GM21786 (cell line): ENCODE measurements at regions not wholly inside any gene's neighbourhood (a gene's known extent, or its start where the extent isn't known, plus 50 kb on each side); places are given as distances from the start of the nearest gene placed in this dataset.

ENCODE experiments used
- ATAC-seq: cut with Tn5 transposase; IDR thresholded peaks from one replicate; pipeline ENCODE4 v1.9.1; 2021; ENCODE audit not compliant: unreplicated experiment

DNA sequence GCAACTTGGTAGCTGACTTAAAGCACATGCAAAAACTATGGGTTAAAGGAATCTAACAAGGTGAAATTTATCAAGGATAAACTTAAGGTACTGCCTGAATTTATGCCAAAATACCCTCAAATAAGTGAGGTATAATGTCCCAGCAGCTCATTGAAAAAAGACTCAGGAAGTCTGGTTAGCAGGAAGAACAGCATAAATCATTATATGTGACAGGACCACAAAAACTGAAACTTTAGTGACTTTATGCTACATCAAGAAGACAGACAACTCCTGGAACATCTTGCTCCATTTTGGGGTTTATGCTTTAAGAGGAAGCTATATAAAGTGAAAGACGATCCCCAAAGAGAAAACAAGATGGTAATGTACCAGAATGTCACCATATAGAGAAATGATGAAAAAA, 282.4 kb upstream of the ZNF462 start:
- ATAC-seq = no peak

DNA sequence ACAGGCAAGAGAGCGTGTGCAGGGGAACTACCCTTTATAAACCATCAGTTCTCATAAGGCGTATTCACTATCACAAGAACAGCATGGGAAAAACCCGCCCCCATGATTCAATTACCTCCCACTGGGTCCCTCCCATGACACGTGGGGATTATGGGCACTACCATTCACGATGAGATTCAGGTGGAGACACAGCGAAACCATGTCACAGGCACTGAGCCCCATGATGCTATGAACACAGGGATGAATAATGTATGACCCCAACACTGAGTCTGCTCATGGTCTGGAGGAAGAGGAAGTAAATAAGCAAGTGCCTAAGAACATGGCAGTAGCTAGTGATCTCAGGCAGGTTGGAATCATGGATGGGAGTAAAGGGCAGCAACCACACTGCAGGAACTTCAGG, 281.0 kb upstream of the ZNF462 start:
- ATAC-seq = no peak

DNA sequence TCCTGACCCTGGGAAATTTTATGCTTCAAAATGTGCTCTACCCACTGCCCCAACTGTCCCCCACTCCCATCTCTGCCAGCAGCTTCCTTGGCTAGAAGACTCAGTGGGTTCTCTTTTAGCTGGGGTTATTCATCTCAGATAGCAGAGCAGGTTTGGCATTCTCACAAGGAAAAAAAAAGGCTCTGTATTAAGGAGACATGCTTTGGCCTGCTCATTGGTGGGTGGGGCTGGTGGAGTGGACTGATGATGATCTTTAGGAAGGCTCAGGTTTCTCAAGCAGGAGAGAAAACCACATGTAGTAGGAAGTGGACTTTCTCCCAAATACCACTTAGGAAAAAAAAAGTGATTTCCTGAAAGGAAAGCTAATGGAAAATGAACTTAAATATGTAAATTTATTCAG, 279.2 kb upstream of the ZNF462 start:
- no peak for ATAC-seq

DNA sequence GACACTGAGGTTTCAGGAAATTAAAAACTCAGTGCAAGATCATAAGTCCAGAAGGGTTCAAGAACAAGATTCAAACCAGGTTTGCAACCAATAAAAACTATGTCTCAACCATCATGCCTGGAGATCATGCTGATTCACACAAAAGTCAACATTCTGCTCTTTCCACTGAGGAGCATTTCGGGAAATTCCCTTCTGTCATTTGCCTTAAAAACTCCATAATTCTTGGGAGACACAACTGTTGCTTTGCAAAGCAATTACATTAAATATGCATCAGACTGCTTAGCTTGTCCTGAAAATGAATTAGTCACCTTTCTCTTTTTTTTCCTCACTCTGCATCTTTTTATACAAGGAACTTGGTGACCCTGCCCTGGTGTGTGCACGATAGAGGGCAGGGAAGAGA, 275.9 kb upstream of the ZNF462 start:
- ATAC-seq = no peak

DNA sequence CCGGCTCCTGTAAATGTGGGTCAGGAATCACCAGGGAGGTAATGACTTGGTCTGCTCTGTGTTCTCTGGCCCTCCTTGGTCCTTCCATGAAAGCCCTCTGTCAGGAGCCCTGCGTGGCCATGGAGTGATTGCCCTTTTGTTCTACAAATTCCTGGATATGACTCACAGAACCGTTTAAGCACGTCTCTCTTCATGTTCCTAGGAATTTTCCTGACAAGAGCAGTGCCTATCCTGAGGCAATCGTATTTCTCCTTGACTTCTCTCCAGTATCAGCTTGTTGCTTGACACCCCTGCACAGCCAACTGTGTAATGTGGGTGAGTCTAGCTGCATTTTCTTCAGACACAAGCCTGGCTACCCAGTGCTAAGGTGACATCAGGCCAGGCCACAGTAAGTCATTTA, 274.3 kb upstream of the ZNF462 start:
- no peak for ATAC-seq

DNA sequence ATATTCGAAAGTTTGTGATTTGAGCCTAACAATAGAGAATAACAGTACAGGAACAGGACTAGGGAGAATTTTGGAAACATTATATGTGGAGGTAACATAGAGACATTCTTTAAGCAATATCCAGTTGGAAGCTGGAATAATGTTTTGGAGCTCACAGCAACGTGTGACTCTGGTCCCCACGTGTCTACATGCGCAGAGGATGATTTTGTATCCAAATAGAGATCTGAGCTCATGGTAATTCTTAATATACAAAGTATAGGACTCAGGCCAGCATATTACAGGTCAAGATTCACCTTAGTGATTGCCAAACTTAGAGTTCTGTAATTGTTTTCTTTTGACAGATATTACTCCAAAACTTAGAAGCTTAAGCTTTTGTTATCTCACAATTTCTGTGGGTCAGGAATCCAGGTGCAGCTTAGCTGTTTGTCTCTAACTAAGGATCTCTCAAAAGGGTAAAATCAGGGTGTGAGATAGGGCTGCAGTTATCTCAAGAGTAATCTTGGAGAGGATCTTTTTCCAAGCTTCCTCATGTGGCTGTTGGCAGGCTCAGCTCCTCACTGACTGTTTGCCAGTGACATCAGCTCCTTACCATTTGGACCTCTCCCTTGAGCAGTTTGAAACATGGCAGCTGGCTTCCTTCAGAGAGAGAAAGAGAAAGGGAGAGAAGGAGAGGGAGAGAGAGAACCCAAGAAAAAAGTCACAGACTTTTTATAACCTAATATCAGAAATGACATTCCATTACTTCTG, 272.0 kb upstream of the ZNF462 start:
- ATAC-seq = no peak

DNA sequence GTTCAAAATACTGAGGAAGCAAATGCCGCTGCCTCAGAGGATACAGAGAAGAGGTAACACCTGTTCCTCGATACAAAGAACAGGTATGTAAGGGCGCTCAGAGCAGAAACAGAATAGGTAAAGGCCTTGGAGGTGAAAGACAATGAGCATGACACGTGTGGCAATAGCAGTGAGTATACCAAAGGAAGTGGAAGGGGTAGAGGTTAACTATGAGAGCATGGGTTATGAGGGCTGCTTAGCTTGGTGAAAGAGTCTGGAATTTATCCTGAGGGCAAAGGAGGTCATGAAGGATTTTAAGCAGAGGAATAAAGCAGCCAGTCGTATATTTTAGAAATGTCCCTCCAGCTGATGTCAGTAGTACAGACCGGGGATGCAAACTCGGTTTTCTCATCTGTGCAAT, 269.8 kb upstream of the ZNF462 start:
- ATAC-seq = no peak

DNA sequence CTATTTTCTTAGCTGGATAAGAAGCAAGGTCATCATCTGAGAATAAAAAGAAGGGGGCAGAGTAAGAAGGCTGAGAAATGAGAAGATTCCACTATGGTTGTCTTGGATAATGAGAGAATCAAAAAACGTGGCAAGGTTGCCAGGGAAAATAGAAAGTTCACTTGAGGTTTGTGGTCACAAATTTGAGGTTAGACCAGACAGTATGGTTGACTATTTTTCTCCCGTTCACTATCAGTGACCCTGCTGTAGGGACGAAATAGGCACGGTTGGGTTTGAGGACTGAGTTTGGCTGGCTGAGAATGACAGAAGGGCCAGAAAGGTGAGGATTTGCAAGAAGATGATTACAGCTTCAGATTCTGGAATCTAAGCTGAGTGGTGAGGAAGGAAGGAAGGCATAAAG, 266.0 kb upstream of the ZNF462 start:
- no peak for ATAC-seq

DNA sequence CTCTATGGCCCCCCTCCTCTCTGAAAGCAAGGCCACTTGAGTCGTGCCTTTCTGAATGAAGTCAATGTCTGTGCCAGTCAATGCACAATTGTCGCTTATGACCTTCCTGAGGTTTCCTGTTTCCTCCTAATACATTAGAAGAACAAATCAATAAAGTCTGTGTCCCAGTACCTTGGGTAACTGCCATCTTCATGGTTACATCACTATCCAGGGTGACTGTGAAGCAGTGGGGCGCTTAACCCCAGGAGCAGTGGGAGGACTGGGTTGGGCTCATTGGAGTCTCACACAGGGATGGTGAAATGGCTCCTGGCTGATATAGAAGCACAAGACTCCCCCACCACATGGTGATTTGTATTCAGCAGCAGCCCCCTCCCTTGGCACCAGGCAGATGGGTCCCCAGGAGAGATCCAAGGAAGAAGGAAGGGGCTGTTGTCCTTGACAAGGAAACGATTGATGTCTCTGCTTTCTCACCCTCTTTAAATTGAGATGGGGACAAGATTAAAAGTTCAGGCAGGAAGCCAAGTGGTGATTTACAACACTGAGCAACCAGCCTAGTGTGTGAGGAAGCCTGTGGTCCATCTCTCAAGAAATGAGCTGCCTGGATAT, 261.9 kb upstream of the ZNF462 start:
- no peak for ATAC-seq

DNA sequence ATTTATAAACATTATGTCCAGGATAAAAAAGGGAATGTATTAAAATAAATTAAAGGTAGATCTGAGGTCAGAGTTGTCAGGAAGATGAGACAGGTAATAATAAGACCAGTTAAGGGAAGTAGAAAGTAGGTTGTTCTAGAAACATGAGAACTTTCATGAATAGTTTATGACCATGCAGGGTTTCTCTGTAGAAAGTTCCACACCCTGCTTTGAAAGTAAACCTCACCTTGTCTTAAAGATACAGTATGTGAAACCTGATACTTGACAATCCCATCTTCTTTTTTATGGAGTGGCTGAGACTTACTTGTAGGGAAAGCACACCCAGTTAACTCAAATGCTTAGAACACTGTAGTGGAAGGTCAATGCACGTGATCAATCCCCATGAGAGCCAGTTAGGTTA, 260.6 kb upstream of the ZNF462 start:
- ATAC-seq = no peak

DNA sequence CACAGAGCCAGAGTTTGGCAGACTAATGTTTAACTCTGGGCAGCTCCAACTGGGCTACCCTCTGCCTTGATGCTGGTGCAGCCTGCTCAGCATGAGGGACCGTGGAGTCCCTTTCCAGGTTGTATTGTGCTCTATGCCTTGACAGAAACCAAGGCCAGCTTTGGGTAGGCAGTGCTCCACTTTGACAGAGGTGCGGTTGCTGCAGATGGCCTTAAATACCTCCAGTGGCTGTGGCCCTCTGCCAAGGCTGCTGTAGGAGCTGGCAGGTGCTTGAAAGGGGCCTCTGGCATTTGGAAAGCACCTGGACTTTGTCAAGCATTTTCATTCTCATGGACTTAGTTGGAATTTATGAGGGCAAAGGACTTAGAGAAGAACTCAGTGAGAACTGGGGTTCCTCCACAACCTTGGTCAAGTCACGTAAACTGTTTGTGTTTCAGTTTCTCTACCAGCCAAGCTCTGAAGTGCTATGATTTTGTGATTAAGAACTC, 249.7 kb upstream of the ZNF462 start:
- ATAC-seq = no peak

DNA sequence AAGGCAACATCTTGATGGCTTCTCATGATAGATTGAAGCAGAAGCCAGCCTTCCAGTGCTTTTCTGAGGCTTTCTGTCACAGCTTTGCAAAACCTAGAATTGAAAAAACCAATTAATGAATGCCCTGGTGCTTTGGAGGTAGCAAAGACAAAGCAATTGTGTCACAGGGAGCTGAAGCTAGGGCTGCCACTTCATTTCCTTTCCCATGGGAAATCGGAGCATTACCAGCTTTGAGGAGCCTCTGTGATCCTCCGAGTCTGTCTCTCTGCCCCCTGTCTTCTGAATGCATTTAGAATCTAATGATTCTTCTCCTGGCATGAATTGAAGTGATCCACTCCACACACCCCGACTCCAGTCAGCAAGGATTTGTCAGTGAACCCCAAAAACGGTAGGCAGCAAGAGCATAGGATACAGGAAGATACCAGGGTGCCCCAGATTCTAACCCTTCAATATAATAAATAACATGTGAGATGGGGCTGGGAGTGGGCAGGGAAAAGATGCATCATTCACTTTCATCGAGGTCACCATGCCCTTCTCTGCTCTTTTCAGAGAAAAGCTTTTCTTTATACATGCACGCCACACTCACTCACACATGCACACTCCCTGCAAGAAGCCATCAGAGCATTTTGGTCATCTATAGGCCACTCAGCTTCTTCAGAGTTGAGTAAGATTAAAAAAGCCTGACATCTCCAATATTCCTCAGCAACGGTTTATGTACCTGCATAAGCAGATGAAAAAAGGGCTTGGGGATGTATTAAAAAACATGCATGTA, 247.7 kb upstream of the ZNF462 start:
- no peak for ATAC-seq

DNA sequence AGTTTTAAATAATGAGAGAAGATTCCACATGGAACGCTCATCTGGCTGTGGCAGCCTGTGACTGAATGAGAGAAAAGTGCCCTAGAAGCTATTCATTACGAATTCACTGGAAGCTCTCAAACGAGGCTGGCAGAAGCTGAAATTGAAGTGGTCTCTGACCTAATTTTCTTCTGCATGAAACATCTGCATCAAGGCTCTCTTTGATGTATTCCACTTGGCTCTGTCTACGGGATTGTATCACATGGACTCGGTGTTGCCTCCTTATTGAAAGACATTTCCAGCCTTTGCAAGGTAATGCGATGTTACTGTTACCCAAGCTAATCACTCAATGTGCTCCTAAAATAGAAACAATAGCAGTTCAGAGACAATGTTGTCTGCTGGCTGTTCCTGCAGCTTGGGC, 246.9 kb upstream of the ZNF462 start:
- no peak for ATAC-seq

DNA sequence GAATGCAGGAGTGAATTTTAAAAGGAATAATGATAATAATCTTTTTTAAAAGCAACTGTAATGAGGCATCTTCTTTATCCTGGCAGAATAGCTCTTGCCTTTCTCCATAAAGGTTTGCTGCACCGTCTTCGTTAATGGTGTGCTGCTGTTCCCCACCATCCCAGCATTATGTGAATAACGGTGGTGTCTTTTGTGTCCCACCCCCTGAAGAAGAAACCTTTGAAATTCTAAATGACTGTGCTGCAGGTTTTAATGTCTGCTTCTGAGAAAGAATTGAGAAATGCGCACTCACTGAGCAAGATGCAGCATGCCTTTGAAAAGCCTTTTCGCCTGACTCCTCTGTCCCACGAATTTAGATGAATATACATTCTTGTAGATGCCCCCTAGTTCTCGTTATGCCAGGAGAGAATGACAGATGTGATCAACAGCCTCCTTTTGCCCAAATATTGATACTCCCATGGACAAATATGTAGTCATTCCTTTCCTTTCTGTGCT, 246.1 kb upstream of the ZNF462 start:
- ATAC-seq = no peak

DNA sequence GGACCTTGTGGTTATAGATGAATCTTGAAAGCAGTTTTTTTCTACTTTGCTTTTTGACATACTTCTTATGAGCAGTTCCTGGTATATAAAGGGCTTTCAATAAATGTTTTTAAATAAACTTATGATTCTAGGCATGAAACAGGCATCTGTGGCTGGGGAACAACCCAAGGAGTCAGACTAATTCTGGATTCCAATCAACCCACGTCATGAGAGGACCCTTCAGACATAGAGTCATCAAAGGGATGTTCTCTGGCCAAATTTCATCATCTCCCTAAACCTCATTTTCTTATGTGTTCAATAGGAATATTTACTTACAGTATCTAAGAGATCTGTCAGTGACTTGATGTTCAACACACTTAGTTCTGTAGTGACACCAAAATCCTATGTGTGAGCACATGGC, 243.8 kb upstream of the ZNF462 start:
- no peak for ATAC-seq

DNA sequence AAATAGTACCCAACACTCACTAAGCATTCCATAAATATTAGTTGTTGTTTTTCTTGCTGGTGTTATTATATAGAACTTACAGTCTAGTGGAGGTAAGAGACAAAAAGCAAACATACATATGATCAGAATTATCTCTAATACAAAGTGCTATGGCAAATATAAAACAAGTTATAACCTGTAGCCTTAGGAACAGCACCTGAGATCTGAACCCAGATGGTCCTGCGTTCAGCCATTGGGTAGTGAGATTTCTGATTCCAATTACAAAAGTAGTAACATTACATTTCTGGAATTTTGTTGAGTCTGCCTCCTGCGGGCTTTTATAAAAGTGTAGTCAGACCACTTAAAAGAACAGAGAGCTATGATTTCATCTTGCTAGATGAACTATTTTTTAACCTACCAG, 242.9 kb upstream of the ZNF462 start:
- no peak for ATAC-seq

DNA sequence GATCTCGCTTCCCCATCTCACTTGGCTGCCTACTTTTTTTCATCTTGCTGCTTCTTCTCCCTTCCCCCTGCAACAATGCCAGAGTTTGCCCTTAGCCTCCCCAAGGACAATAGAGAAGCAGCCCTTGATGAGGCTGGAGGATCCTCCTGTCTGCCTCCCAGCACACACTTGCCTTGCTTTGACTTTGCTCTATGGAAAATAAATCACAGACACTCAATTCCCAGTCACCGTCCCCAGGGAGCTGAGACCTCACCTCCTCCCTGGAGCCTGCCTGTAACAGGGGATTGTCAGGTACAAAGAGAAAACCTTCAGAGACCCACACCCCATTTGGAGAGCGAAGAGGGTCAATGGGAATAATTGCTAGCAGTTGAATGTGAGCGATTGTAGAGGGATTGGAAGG, 242.1 kb upstream of the ZNF462 start:
- no peak for ATAC-seq

DNA sequence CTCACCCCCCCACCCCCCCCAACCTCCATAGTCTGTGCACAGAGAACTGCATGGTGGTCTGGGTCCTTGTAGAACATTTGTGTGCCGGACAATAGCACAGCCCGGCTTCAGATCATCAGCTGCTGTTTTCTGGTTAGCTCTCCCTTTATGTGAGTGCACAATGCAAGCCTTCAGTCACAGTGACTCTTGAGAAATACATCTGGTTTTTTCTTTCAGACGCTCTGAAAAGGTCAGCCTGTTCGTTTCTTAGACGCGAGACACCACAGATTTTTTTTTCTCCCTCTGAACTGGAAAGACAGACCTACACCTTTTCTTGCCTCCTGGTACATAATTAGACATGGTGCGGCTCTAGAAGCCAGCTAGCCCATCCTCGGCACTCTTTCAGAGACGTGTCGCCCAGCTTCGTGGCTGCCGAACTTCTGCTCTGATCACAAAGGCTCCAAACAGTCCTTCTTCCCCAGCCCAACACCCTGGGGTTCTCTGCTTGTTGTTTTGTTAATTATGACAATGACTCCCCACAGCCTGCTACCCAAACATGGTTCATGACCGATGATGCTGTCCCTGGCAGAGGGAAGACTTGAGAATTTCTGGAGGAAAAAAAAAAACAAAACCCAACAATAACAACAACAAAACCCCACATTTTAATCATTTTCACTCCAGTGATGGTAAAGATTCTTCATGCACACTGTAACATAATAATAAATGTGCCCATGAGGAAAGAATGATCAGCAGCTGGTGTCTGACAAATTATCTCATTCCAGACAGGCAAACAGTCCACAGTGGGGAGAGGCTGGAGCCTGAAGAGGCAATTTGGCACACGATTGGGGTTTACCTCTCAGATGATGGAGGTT, 241.4 kb upstream of the ZNF462 start:
- ATAC-seq = no peak

DNA sequence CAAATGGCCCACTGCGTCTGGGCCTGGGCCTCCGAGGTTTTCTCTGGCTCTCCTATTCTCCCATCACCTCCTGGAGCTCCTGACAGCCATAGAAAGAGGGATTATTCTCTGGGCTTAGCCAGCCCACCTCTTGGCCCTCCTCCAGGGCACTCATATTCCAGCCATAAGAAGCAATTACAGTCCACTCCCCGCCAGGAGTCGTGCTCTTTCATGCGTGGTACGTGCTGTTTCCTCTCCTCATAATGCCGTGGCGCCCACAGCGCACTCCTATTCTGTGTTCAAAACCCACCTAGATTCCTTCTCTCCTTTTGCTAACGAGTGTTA, 240.8 kb upstream of the ZNF462 start:
- no peak for ATAC-seq

DNA sequence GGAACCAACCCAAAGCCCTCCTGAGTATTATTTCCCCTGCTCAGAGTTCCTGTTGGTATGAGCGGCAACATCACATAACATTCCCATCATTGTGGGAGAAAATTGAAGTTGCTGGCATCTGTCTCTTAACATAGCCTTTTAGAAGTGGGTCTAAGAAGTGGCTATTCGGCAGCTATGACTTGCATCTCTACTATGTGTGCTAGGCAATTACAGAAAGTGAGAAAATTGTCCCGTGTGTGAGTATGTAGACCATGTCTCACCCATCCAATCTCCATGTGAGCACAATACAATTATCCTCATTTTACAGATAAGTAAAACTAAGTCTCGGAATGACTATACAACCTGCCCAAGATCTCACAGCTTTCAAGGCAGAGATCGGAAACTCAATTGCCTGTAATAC, 239.4 kb upstream of the ZNF462 start:
- ATAC-seq = no peak

DNA sequence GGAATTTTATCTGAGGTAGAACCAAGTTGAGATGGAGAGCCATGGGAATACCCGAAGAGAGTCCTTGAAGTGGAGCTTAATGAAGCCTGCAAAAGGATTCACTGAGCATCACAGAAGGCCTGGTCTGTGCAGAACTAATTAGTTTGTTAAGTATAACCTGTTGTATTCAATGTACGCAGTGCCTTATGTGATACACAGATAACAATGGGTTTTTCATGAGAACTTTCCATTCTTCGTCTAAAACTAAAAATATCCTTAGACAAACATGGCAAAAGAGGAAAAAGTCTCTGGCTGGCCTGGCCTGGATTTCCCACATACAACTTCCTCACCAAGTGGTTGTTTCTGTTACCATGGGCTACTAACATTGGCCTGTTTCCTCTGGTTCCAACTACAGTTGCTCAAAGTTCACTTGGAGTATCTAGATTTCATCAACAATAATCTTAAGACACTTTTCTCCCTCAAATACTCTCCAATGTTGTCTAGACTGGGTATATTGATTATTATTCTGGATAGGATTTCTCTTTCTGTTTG, 237.6 kb upstream of the ZNF462 start:
- ATAC-seq = no peak
